PC-3 (cell line): ENCODE measurements at regions not wholly inside any gene's neighbourhood (a gene's known extent, or its start where the extent isn't known, plus 50 kb on each side); places are given as distances from the start of the nearest gene placed in this dataset.

Source experiments
- CTCF ChIP-seq: fragments of 300-600 bp; sonication (generic); conservative IDR thresholded peaks from 2 replicates; pipeline ENCODE4 v1.5.1; 2017; ENCODE audit warnings: antibody characterized with exemption, low read depth, mild to moderate bottlenecking, low read length
- EZH2 ChIP-seq: fragments of 300-600 bp; sonication (generic); IDR thresholded peaks from one replicate; pipeline ENCODE4 v1.6.1; 2017; ENCODE audit warnings: antibody characterized with exemption, mild to moderate bottlenecking, low read length; ENCODE audit not compliant: unreplicated experiment

GRCh38 chr5:114056185-114056538 lies 305.7 kb upstream of the KCNN2 start:
- no peak for TF ChIP-seq EZH2
- no peak for TF ChIP-seq CTCF
